ENCODE measurements at regions not wholly inside any gene's neighbourhood (a gene's known extent, or its start where the extent isn't known, plus 50 kb on each side); places are given as distances from the start of the nearest gene placed in this dataset.

DNA sequence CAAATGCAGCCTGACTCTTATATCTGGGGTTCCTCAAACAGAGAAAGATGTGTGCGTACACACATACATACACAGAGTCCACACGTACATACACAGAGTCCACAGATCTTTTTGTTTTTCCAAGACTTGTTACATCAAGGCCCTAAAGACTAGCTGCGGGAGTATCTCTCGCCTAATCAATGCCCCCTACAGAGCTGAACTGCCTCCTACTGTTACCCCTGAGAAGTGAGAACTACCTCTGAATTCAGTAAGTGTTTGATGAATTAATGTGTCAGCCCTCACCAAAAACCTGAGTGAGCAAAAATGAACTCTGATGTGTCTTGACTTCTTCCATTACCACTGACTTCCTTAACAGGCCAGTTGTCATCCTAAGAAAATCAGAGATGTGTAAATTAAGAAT, 351.2 kb downstream of the HHIPL2 start:
- no peaks in the 10 kb centered on the region for H3K4me1 ChIP-seq (ENCODE audit: control insufficient read depth in 1 of 2, insufficient read depth in 1 of 2, low read depth in 1 of 2, low read length in 1 of 2)
- no peaks in the 10 kb centered on the region for H3K36me3 ChIP-seq
- no peaks in the 10 kb centered on the region for H3K9me3 ChIP-seq
- H3K27ac ChIP-seq = no peak overlapping the region
- H3K27me3 ChIP-seq = no peaks in the 10 kb centered on the region
- TF ChIP-seq, protein P1, sequence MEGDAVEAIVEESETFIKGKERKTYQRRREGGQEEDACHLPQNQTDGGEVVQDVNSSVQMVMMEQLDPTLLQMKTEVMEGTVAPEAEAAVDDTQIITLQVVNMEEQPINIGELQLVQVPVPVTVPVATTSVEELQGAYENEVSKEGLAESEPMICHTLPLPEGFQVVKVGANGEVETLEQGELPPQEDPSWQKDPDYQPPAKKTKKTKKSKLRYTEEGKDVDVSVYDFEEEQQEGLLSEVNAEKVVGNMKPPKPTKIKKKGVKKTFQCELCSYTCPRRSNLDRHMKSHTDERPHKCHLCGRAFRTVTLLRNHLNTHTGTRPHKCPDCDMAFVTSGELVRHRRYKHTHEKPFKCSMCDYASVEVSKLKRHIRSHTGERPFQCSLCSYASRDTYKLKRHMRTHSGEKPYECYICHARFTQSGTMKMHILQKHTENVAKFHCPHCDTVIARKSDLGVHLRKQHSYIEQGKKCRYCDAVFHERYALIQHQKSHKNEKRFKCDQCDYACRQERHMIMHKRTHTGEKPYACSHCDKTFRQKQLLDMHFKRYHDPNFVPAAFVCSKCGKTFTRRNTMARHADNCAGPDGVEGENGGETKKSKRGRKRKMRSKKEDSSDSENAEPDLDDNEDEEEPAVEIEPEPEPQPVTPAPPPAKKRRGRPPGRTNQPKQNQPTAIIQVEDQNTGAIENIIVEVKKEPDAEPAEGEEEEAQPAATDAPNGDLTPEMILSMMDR (IDR thresholded peaks at IDR 0.05) = no peak
- H3K4me3 ChIP-seq (ENCODE audit: low read depth in 1 of 2, low read length in 1 of 2) = no peak overlapping the region

DNA sequence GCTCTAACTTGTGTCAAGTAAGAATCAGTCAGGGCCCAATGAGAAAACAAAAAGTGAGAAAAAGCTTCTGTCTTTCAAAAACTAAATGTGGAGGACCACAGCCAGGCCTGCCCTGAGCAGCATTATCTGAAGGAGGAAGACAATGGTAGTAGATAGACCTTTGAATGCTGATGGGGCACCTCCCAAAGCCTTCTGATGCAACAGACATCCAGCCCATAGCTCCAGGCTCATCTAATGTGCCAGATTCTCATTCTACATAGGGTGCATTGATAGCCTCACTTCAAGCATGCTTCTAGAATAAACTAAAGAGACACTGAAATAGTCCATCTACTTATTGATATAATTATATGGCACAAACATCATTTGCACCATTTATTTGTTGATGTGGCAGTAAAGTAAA, 351.6 kb downstream of the HHIPL2 start:
- H3K27ac ChIP-seq = no peak overlapping the region
- H3K4me1 ChIP-seq (ENCODE audit: control insufficient read depth in 1 of 2, insufficient read depth in 1 of 2, low read depth in 1 of 2, low read length in 1 of 2) = no peaks in the 10 kb centered on the region
- no peak overlapping the region for H3K4me3 ChIP-seq (ENCODE audit: low read depth in 1 of 2, low read length in 1 of 2)
- TF ChIP-seq, protein P1 (IDR thresholded peaks at IDR 0.05) = no peak
- H3K36me3 ChIP-seq = no peaks in the 10 kb centered on the region
- no peaks in the 10 kb centered on the region for H3K27me3 ChIP-seq
- no peaks in the 10 kb centered on the region for H3K9me3 ChIP-seq

DNA sequence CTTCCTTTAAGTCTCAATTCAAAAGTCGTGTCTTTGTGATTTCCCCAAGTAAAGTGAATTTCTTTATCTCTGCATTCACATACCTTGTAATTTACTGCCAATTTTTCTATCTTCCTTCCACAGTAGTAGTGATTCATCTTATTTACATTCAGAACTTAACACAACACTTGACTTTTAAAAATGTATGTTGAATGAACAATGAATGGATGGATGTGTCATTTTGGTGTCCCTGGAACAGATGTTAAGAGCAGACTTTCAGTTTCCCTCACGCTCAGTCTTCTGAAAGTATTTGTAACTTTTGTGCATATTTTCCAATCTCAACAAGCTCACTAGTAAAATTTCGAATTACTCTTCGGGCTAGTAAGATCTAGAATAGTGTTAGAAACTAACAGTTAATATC, 352.0 kb downstream of the HHIPL2 start:
- Histone ChIP-seq H3K4me1 (ENCODE audit: control insufficient read depth in 1 of 2, insufficient read depth in 1 of 2, low read depth in 1 of 2, low read length in 1 of 2) (no peaks in the 10 kb centered on the region), H3K27ac (no peak overlapping the region), H3K9me3 (no peaks in the 10 kb centered on the region), H3K36me3 (no peaks in the 10 kb centered on the region), H3K27me3 (no peaks in the 10 kb centered on the region), H3K4me3 (ENCODE audit: low read depth in 1 of 2, low read length in 1 of 2) (no peak overlapping the region)
- TF ChIP-seq, protein P1 (IDR thresholded peaks at IDR 0.05) = no peak

DNA sequence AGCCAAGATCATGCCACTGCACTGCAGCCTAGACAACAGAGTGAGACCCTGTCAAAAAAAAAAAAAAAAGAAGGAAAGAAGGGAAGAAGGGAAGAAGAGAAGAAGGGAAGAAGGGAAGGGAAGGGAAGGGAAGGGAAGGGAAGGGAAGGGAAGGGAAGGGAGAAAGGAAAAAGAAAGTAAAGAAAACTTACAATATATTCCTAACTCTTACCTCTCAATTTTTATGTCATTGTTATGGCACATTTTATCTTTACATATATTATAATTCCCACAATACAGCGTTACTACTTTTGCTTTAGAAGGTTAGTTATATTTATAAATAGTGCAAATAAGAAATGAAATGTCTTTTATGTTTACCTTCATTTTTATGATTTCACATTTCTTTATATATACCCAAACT, 358.7 kb downstream of the HHIPL2 start:
- no peaks in the 10 kb centered on the region for H3K4me1 ChIP-seq (ENCODE audit: control insufficient read depth in 1 of 2, insufficient read depth in 1 of 2, low read depth in 1 of 2, low read length in 1 of 2)
- TF ChIP-seq, protein P1 (IDR thresholded peaks at IDR 0.05) = no peak
- no peaks in the 10 kb centered on the region for H3K27me3 ChIP-seq
- H3K27ac ChIP-seq = no peak overlapping the region
- no peaks in the 10 kb centered on the region for H3K36me3 ChIP-seq
- no peak overlapping the region for H3K4me3 ChIP-seq (ENCODE audit: low read depth in 1 of 2, low read length in 1 of 2)
- H3K9me3 ChIP-seq = no peaks in the 10 kb centered on the region

DNA sequence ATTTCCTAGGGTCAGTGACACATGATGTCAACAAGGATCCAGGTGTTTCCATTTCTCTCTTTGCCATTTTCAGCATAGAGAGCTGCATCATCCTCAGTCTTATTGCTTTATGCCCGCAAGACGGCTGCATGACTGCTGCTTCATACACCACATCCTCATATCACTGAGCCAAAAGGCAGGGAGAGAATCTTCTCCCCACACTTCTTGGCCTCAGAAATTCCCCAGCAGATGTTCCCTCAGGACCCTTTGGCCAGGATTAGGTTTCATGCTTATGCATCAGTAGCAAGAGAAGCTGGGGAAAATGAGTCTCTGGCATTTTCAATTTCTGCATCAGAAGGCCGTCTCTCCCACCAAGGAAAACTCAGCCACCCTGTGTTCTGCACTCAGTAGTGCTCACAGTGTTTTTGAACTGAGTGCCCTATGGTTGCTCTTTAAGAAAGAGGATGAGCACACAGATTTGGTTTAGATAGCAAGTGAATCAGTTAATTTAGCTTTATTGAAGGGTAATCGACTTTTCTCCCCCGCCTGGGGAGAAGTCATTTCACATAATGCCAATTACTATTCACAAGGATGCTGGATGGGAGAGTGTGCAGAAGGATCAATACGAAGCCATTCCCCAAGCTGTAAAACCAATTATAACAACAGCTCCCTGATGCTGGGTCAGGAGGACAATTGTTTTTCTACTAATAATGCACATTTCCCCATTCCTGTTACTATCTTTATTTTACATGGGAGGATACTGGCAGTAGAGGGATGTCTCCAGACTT, 360.2 kb downstream of the HHIPL2 start:
- Histone ChIP-seq H3K27ac (no peak overlapping the region), H3K36me3 (no peaks in the 10 kb centered on the region), H3K27me3 (no peaks in the 10 kb centered on the region), H3K4me3 (ENCODE audit: low read depth in 1 of 2, low read length in 1 of 2) (no peak overlapping the region), H3K4me1 (ENCODE audit: control insufficient read depth in 1 of 2, insufficient read depth in 1 of 2, low read depth in 1 of 2, low read length in 1 of 2) (no peaks in the 10 kb centered on the region), H3K9me3 (no peaks in the 10 kb centered on the region)
- TF ChIP-seq, protein P1 (IDR thresholded peaks at IDR 0.05) = no peak

Measured in neutrophil (primary cell).